ENCODE measurements at regions not wholly inside any gene's neighbourhood (a gene's known extent, or its start where the extent isn't known, plus 50 kb on each side); places are given as distances from the start of the nearest gene placed in this dataset.
"Not testable (repeated sequence)": the region's sequence is repeated elsewhere in the genome, so short reads cannot be mapped to it uniquely, and the experiment has no call there.

GRCh38 chr4:13678186-13678924 lies 50.8 kb upstream of the BOD1L1 start:
- DNase-seq: no peak

- DNase-seq: no peak
These were observed 54.0 kb upstream of the BOD1L1 start for GRCh38 chr4:13681570-13681969.

DNA sequence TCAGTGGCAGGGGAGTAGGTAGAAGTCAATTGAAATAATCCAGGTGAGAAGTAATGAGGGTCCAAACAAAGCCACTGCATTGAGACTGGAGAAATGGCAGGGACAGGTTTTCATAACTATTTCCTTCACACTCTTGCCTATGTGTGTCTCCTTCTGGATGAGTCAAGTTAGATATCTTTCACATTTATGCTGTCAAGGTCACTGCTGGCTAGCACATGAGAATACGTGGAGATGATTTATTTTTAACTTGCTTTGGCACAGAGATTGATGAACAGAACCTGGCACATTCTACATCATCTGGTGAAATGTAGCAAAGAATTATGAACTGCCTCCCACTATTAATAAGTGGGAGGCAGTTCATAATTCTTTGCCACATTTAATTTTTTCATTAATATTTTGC lies 66.7 kb upstream of the BOD1L1 start:
- no peak for DNase-seq

GRCh38 chr4:13698296-13698695 lies 70.8 kb upstream of the BOD1L1 start:
- no peak for DNase-seq

DNA sequence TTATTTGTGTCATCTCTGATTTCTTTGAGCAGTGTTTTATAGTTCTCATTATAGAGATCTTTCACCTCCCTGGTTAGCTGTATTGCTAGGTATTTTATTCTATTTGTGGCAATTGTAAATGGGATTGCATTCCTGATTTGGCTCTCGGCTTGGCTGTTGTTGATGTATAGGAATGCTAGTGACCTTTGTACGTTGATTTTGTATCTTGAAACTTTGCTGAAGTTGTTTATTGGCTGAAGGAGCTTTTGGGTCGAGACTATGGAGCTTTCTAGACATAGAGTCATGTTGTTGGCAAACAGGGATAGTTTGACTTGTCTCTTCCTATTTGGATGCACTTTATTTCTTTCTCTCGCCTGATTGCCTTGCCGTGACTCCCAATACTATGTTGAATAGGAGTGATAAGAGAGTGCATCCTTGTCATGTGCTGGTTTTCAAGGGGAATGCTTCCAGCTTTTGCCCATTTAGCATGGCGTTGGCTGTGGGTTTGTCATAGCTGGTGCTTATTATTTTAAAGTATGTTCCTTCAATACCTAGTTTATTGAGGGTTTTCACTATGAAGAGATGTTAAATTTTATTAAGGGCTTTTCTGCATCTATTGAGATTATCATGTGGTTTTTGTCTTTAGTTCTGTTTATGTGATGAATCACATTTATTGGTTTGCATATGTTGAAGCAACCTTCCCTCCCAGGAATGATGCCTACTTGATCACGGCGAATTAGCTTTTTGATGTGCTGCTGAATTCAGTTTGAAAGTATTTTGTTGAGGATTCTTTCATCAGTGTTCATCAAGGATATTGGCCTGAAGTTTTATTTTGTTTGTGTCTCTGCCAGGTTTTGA lies 72.7 kb upstream of the BOD1L1 start:
- DNase-seq: no peak

DNA sequence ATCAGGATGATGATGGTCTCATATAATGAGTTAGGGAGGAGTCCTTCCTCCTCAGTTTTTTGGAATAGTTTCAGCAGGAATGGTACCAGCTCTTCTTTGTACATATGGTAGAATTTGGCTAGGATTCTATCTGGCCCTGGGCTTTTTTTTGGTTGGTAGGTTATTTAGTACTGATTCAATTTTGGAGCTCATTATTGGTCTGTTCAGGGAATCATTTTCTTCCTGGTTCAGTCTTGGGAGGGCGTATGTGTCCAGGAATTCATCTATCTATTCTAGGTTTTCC lies 73.3 kb upstream of the BOD1L1 start:
- DNase-seq: not testable (repeated sequence)

DNA sequence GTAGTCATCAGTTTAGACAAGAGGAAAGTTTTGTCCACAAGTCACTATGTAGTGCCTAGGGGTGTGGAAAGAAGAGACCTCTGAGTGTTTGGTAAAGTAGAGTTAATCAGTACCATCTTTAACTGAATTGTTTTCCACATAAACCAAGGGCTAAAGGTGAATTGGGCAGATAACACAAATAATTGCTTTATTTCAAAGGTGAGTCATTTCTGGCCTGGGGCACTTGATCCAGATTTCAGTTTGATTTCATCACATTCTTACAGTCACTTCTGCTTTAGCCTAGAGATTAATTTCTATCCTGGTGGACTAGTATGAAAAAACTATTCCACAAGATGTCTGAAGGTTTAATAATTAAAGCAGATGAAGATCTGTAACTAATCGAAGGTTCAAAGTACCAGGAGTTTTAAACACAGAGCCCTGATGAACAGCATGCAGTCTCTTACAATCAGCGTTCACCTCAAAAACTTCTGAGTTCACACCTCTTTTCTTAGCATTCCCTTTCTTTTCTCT lies 74.5 kb upstream of the BOD1L1 start:
- no peak for DNase-seq

- no peak for DNase-seq
These were observed 75.6 kb upstream of the BOD1L1 start for GRCh38 chr4:13703096-13703495.

- DNase-seq: no peak
These were observed 76.5 kb upstream of the BOD1L1 start for GRCh38 chr4:13704035-13704434.

GRCh38 chr4:13704761-13705160 lies 77.2 kb upstream of the BOD1L1 start:
- DNase-seq: no peak

DNA sequence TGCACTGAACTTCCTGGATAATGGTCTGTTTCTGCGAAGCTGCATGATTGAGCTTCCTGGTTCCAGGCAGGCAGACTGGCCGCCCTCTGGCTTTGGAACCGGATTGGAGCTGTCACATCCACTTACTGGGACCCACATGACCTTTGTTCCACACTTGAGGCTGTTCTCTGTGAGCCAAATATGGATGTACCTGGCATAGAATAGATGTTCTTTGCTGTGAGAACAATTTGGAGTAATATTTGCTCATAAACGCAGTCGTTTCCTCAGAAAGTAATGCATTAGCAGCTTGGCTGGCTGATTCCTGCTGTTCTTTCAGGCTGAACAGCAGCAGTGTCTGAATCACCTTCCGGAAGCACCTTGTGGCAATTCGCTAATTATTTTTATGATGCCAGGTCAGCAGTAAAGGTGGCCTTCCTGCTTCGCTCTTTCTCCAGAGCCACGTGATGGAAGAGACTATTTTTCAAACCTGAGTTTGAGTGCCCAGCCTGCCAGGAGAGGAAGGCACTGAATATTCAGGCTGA lies 78.1 kb upstream of the BOD1L1 start:
- DNase-seq: peak; percentile 7

- no peak for DNase-seq
These were observed 78.6 kb upstream of the BOD1L1 start for GRCh38 chr4:13706120-13706519.

- DNase-seq: no peak
These were observed 79.2 kb upstream of the BOD1L1 start for GRCh38 chr4:13706716-13707115.

DNA sequence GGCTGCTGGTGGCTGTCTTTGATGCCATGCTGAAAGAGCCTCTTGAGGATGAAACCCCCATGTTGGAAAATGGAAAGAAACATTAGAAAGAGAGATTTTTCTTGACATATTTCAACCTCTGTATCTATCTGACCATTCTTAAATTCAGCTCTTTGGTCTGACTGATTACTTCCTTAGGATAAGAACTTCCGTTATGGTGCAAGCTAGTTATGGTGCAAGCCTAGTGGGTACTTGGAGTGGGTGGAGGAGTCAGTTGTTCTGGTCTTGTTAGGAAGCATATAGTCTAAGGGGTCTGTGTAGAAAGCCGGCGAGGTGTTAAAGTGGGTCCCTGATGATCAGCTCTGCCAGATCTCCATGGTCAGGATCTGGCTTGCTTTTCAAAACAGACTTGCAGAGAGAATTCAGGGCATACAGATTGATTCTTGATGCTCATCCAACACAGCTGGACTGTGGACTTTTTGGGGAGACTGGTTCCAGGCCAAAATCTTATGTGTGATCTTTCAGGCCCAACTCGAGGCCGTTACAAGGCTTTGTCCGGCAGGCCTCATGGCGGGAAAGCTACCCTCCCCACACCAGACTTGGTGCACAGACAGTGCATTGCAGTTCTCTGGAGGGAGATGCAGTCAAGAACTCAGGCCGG lies 82.8 kb upstream of the BOD1L1 start:
- no peak for DNase-seq

GRCh38 chr4:13711233-13711785 lies 83.8 kb upstream of the BOD1L1 start:
- DNase-seq: peak; percentile 4

GRCh38 chr4:13721894-13722293 lies 94.4 kb upstream of the BOD1L1 start:
- DNase-seq: no peak

DNA sequence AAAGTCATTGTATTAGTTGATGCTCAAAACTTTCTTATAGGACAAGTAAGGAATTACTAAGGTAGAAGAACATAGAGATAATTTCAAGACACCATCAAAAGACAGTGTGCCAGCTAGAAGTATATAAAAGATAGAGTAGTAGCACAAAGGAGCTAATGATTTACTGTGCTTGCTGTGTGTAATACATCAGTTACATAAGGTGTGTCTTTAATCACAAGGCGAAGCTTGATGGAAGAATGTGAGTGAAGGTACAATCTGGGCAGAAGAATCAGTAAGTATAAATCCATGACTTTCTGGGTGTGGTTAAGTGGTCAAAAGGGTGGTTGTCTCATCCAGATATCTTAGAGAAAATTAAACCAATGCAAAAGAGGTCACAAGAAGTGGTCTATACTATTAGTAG lies 95.1 kb upstream of the BOD1L1 start:
- DNase-seq: no peak

DNA sequence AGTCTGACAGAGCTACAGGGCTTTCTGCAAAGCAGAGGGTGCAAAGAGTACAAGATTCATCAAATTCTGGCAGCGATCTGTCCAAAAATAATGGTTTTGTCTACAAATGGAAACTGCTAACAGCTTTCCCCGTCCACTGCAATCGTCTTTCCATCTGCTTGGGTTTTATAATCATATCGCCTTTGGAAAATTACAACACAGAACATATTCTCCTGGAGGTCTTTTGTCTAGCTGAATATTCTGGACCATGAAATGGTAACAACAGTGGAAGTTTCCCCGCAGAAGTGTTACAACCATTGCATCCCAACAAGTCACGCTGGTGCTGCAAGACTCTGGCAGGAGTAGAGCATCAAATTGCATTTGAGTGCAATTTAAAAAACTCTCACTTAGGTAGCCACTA lies 101.2 kb upstream of the BOD1L1 start:
- no peak for DNase-seq

GRCh38 chr4:13731019-13731418 lies 103.5 kb upstream of the BOD1L1 start:
- DNase-seq: no peak

GRCh38 chr4:13733817-13734216 lies 106.3 kb upstream of the BOD1L1 start:
- DNase-seq: no peak

- DNase-seq: no peak
These were observed 123.1 kb upstream of the BOD1L1 start for GRCh38 chr4:13750594-13750993.

DNA sequence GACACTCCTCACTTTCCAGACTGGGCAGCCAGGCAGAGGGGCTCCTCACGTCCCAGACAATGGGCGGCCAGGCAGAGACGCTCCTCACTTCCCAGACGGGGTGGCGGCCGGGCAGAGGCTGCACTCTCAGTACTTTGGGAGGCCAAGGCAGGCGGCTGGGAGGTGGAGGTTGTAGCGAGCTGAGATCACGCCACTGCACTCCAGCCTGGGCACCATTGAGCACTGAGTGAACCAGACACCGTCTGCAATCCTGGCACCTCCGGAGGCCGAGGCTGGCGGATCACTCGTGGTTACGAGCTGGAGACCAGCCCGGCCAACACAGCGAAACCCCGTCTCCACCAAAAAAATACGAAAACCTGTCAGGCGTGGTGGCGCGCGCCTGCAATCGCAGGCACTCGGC lies 134.1 kb upstream of the BOD1L1 start:
- not testable (repeated sequence) for DNase-seq

DNA sequence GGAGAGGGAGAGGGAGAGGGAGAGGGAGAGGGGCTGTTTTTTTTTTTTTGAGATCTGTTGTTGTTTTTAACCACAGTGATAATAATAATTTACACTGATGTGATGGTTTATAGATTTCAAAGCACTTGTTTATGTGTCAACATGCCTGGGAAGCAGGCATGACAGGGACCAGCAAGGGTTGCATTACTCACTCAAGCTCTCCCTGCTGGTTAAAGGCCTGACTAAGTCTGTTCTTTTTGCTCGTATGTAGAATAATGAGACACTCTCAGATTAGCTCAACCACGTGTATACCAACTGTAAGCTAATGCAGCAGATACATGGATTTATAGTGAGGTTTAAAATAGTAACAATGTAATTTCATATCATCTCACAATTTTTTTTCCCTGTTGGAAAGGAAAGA lies 134.6 kb upstream of the BOD1L1 start:
- no peak for DNase-seq
